HEK293 (cell line): ENCODE measurements at regions not wholly inside any gene's neighbourhood (a gene's known extent, or its start where the extent isn't known, plus 50 kb on each side); places are given as distances from the start of the nearest gene placed in this dataset.

Experiments used
- CTCF ChIP-seq: fragments of 450-650 bp; formaldehyde crosslinking; IDR thresholded peaks from 2 replicates; pipeline ENCODE4 v1.5.1; 2016; ENCODE audit warnings: missing biosample characterization, missing genetic modification characterization
- MZF1 ChIP-seq: fragments of 450-650 bp; formaldehyde crosslinking; IDR thresholded peaks from 2 replicates; pipeline ENCODE4 v1.5.1; 2017; ENCODE audit warnings: missing biosample characterization, missing genetic modification characterization, borderline replicate concordance
- REST ChIP-seq: fragments of 450-650 bp; formaldehyde crosslinking; IDR thresholded peaks from 2 replicates; pipeline ENCODE4 v1.5.1; 2016; ENCODE audit warnings: missing biosample characterization, missing genetic modification characterization
- ZFP69B ChIP-seq: fragments of 450-650 bp; formaldehyde crosslinking; IDR thresholded peaks from 2 replicates; pipeline ENCODE4 v1.5.1; 2016; ENCODE audit warnings: missing biosample characterization, missing genetic modification characterization
- ZNF140 ChIP-seq: fragments of 450-650 bp; formaldehyde crosslinking; IDR thresholded peaks from 2 replicates; pipeline ENCODE4 v1.5.1; 2016; ENCODE audit warnings: missing biosample characterization, missing genetic modification characterization
- ZNF155 ChIP-seq: fragments of 450-650 bp; formaldehyde crosslinking; IDR thresholded peaks from 2 replicates; pipeline ENCODE4 v1.5.1; 2016; ENCODE audit warnings: missing biosample characterization, missing genetic modification characterization
- ZNF24 ChIP-seq: fragments of 450-650 bp; formaldehyde crosslinking; IDR thresholded peaks from 2 replicates; pipeline ENCODE4 v1.5.1; 2016; ENCODE audit warnings: missing biosample characterization, missing genetic modification characterization
- ZNF274 ChIP-seq, 2 experiments: fragments of 200-500 bp in 1 of 2; fragments of 450-650 bp in 1 of 2; sonication (Bioruptor generic) in 1 of 2; formaldehyde crosslinking in 1 of 2; IDR thresholded peaks; 2 replicates each; pipeline versions ENCODE4 v1.5.1 to v1.6.1; 2014 to 2016; ENCODE audit warnings: borderline replicate concordance in 1 of 2, inconsistent platforms in 1 of 2, low read length in 1 of 2, missing biosample characterization in 1 of 2, missing genetic modification characterization in 1 of 2
- ZNF280D ChIP-seq: fragments of 450-650 bp; formaldehyde crosslinking; IDR thresholded peaks from 2 replicates; pipeline ENCODE4 v1.5.1; 2016; ENCODE audit warnings: missing biosample characterization, missing genetic modification characterization
- ZXDB ChIP-seq: fragments of 450-650 bp; formaldehyde crosslinking; IDR thresholded peaks from 2 replicates; pipeline ENCODE4 v1.5.1; 2016; ENCODE audit warnings: missing biosample characterization, missing genetic modification characterization

GRCh38 chr6:98020222-98020621 is 737.2 kb upstream of the MMS22L start:
- TF ChIP-seq REST (tag by site-specific recombination) (no peak), ZFP69B (no peak), ZNF274 (IDR thresholded peaks at IDR 0.05; ENCODE audit: low read length) (no peak), ZNF274 (tag by site-specific recombination; IDR thresholded peaks at IDR 0.05; ENCODE audit: borderline replicate concordance) (no peak), CTCF (tag by site-specific recombination) (no peak), ZNF24 (tag by site-specific recombination) (no peak), ZNF140 (tag by site-specific recombination) (no peak), ZNF280D (tag by site-specific recombination) (no peak), MZF1 (tag by site-specific recombination) (no peak), ZXDB (tag by site-specific recombination) (no peak), ZNF155 (no peak)
